HEK293 (cell line): ENCODE measurements at regions not wholly inside any gene's neighbourhood (a gene's known extent, or its start where the extent isn't known, plus 50 kb on each side); places are given as distances from the start of the nearest gene placed in this dataset.

ENCODE experiments used
- CTCF ChIA-PET: fragments of 350-600 bp; formaldehyde crosslinking; extraction: SDS; loops from one replicate; lab custom pipeline; 2021; ENCODE audit warnings: antibody characterized with exemption; lab: Yijun Ruan, JAX
- POLR2A ChIA-PET: fragments of 300-600 bp; formaldehyde crosslinking; extraction: SDS; loops from one replicate; lab custom pipeline; 2020; ENCODE audit warnings: antibody characterized with exemption, inconsistent platforms; lab: Yijun Ruan, JAX
- H3K27ac ChIP-seq: fragments of 200-500 bp; sonication (Bioruptor generic); 2 replicates; pipeline ENCODE4 v1.5.1; 2014; ENCODE audit warnings: low read depth, low read length, control low read depth, inconsistent platforms; ENCODE audit errors: extremely low read depth
- H3K36me3 ChIP-seq, 2 experiments: fragments of 200-500 bp in 1 of 2; sonication (Bioruptor generic) in 1 of 2; 1 replicate in 1 of 2; 2 replicates in 1 of 2; pipeline ENCODE4 v1.5.1; 2014 to 2017; ENCODE audit warnings: inconsistent platforms in 2 of 2, low read length in 2 of 2; ENCODE audit not compliant: control insufficient read depth in 2 of 2, insufficient read depth in 1 of 2
- H3K4me1 ChIP-seq: fragments of 200-500 bp; sonication (Bioruptor generic); 2 replicates; pipeline ENCODE4 v1.5.1; 2014; ENCODE audit warnings: mild to moderate bottlenecking, low read length, inconsistent platforms; ENCODE audit not compliant: control insufficient read depth, insufficient read depth
- H3K4me3 ChIP-seq: 2 replicates; pipeline ENCODE4 v1.5.1; 2011; ENCODE audit warnings: low read depth, mild to moderate bottlenecking, control low read depth, low read length, moderate library complexity
- H3K9me3 ChIP-seq: fragments of 200-500 bp; sonication (Bioruptor generic); 2 replicates; pipeline ENCODE4 v1.5.1; 2014; ENCODE audit warnings: low read depth, low read length, inconsistent platforms; ENCODE audit not compliant: control insufficient read depth, insufficient read depth
- EGR2 ChIP-seq: fragments of 450-650 bp; formaldehyde crosslinking; IDR thresholded peaks from 2 replicates; pipeline ENCODE4 v1.5.1; 2016; ENCODE audit warnings: low read depth, missing biosample characterization, missing genetic modification characterization
- SALL2 ChIP-seq: fragments of 450-650 bp; formaldehyde crosslinking; IDR thresholded peaks from 2 replicates; pipeline ENCODE4 v1.5.0; 2017; ENCODE audit warnings: missing biosample characterization, mild to moderate bottlenecking, missing genetic modification characterization, borderline replicate concordance
- SCRT1 ChIP-seq: fragments of 450-650 bp; formaldehyde crosslinking; IDR thresholded peaks from 2 replicates; pipeline ENCODE4 v1.5.1; 2016; ENCODE audit warnings: missing biosample characterization, missing genetic modification characterization, borderline replicate concordance
- TRIM28 ChIP-seq: IDR thresholded peaks from 2 replicates; pipeline ENCODE4 v1.6.1; 2011; ENCODE audit warnings: low read length, control low read depth, borderline replicate concordance
- ZBTB7A ChIP-seq: fragments of 450-650 bp; formaldehyde crosslinking; IDR thresholded peaks from 2 replicates; pipeline ENCODE4 v1.5.1; 2016; ENCODE audit warnings: low read depth, missing biosample characterization, missing genetic modification characterization
- ZFP41 ChIP-seq: fragments of 450-650 bp; formaldehyde crosslinking; IDR thresholded peaks from 2 replicates; pipeline ENCODE4 v1.5.1; 2016; ENCODE audit warnings: missing biosample characterization, missing genetic modification characterization, borderline replicate concordance
- ZNF133 ChIP-seq: fragments of 450-650 bp; formaldehyde crosslinking; IDR thresholded peaks from 2 replicates; pipeline ENCODE4 v1.5.1; 2016; ENCODE audit warnings: missing biosample characterization, missing genetic modification characterization
- ZNF138 ChIP-seq: fragments of 450-650 bp; formaldehyde crosslinking; IDR thresholded peaks from 2 replicates; pipeline ENCODE4 v1.5.1; 2016; ENCODE audit warnings: missing biosample characterization, missing genetic modification characterization, borderline replicate concordance
- ZNF184 ChIP-seq: fragments of 450-650 bp; IDR thresholded peaks from 2 replicates; pipeline ENCODE4 v1.5.1; 2018; ENCODE audit warnings: missing biosample characterization, mild to moderate bottlenecking, missing genetic modification characterization
- ZNF248 ChIP-seq: fragments of 450-650 bp; formaldehyde crosslinking; IDR thresholded peaks from 2 replicates; pipeline ENCODE4 v1.5.1; 2017; ENCODE audit warnings: missing biosample characterization, missing genetic modification characterization
- ZNF529 ChIP-seq: fragments of 450-650 bp; formaldehyde crosslinking; IDR thresholded peaks from 2 replicates; pipeline ENCODE4 v1.5.1; 2017; ENCODE audit warnings: missing genetic modification characterization, missing biosample characterization; ENCODE audit not compliant: insufficient replicate concordance
- ZNF623 ChIP-seq: fragments of 450-650 bp; formaldehyde crosslinking; IDR thresholded peaks from 2 replicates; pipeline ENCODE4 v1.5.1; 2016; ENCODE audit warnings: missing biosample characterization, missing genetic modification characterization
- ZNF664 ChIP-seq: fragments of 450-650 bp; formaldehyde crosslinking; IDR thresholded peaks from 2 replicates; pipeline ENCODE4 v1.5.1; 2016; ENCODE audit warnings: missing biosample characterization, missing genetic modification characterization
- ZNF768 ChIP-seq: fragments of 450-650 bp; formaldehyde crosslinking; IDR thresholded peaks from 2 replicates; pipeline ENCODE4 v1.5.1; 2018; ENCODE audit warnings: missing biosample characterization, mild to moderate bottlenecking, missing genetic modification characterization
- ZNF792 ChIP-seq: fragments of 450-650 bp; formaldehyde crosslinking; IDR thresholded peaks from 2 replicates; pipeline ENCODE4 v1.5.1; 2016; ENCODE audit warnings: missing biosample characterization, missing genetic modification characterization
- ZNF837 ChIP-seq: fragments of 450-650 bp; formaldehyde crosslinking; IDR thresholded peaks from 2 replicates; pipeline ENCODE4 v1.5.1; 2016; ENCODE audit warnings: missing biosample characterization, missing genetic modification characterization
- TF ChIP-seq, protein P1 (sequence below): fragments of 450-650 bp; IDR thresholded peaks from 2 replicates; pipeline ENCODE4 v1.5.1; 2018; ENCODE audit warnings: missing biosample characterization, missing genetic modification characterization
- TF ChIP-seq, protein P2 (sequence below): fragments of 450-650 bp; formaldehyde crosslinking; IDR thresholded peaks from 2 replicates; pipeline ENCODE4 v1.5.1; 2017; ENCODE audit warnings: missing biosample characterization, missing genetic modification characterization
- TF ChIP-seq, protein P3 (sequence below): fragments of 450-650 bp; formaldehyde crosslinking; IDR thresholded peaks from 2 replicates; pipeline ENCODE4 v1.5.0; 2017; ENCODE audit warnings: missing biosample characterization, missing genetic modification characterization, borderline replicate concordance
- TF ChIP-seq, protein P4 (sequence below): fragments of 450-650 bp; formaldehyde crosslinking; IDR thresholded peaks from 2 replicates; pipeline ENCODE4 v1.5.1; 2017; ENCODE audit warnings: missing biosample characterization, missing genetic modification characterization

DNA sequence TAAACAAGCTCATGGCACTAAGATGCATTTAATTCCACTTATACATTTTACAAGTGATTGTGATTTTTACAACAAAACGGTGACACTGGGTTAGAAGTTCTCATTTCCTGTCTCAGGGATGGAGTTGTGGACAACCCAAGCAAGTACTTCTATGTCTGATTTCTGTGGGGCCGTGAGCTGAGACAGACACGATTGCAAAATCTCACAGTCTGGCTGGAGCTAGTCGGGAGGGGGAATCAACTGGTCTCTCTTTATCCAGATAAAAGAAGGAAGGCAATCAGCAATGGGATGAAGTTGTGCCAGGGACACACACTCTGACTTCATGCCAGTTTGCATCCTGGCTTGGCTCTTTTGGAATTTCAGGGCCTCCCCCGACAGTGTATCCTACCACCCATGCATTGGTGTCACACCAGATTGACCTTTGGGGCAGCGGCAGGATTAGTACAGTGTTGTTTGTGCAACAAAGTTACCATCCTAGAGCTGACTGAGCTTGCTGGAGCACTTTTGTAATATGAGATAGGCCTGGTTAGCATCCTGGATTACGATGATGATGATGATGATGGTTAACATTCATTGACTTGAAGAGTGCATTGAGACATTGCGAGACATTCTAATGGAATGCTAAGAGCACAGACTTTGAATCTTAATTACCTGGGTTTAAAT is 98.8 kb downstream of the CTAGE1 start:
- ChIA-PET POLR2A (no interaction called here), CTCF (interaction anchor here (1.0 kb wide), 1 partner anchor 37 kb away, joined by 3 read pairs; no protein-coding TSS in a partner anchor)
- Histone ChIP-seq H3K4me3 (no peak overlapping the region), H3K4me1 (0 out of 2 replicates have a peak, but pooled peaks cover under 1% of the 10 kb centered on the region), H3K36me3 (no peaks in the 10 kb centered on the region), H3K27ac (no peak overlapping the region), H3K9me3 (no peaks in the 10 kb centered on the region)
- no peak for TF ChIP-seq ZNF837 (tag by site-specific recombination)
- TF ChIP-seq, protein P1, sequence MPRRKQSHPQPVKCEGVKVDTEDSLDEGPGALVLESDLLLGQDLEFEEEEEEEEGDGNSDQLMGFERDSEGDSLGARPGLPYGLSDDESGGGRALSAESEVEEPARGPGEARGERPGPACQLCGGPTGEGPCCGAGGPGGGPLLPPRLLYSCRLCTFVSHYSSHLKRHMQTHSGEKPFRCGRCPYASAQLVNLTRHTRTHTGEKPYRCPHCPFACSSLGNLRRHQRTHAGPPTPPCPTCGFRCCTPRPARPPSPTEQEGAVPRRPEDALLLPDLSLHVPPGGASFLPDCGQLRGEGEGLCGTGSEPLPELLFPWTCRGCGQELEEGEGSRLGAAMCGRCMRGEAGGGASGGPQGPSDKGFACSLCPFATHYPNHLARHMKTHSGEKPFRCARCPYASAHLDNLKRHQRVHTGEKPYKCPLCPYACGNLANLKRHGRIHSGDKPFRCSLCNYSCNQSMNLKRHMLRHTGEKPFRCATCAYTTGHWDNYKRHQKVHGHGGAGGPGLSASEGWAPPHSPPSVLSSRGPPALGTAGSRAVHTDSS: peak; percentile 73

DNA sequence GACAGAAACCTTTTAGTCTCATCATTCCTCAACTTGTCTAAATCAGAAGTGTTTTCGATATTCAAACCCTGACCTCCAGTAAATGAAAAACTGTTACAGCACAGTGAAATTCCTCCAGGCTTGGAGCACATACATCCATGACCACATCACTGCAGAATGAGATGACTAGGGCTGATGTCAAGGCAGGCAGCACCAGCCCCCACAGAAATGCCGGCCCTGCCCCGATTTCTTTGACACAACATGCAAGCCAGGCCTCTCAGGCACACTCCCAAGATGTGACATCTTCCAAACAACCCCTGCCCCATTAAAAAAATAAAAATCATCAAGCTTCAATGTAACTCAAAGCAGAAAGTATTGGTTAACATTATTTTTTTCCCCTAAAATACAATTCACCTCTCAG is 103.3 kb downstream of the CTAGE1 start:
- POLR2A ChIA-PET: no interaction called here

DNA sequence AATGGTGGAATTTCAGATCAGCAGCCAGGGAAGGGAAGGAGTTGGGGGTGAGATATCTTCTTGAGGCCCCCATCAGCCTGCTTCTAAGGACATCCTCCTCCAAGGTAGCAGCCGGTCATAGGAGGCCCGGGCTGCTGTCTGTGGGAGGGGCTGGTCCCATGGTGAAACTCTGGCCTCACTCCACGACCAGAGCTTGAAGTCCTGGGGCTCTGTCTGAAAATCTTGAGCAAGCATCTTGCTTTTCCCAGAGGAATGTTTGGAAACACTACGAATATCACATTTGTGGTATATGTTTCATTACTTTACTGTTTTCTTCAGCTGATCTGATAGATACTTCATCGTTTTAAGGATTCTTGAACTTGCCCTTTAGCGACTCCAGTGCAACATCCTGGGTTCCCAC is 103.7 kb downstream of the CTAGE1 start:
- POLR2A ChIA-PET: no interaction called here
- H3K4me3 ChIP-seq: no peak overlapping the region
- H3K36me3 ChIP-seq: no peaks in the 10 kb centered on the region
- no peaks in the 10 kb centered on the region for H3K9me3 ChIP-seq
- TF ChIP-seq, protein P1: no peak
- TF ChIP-seq, protein P2, sequence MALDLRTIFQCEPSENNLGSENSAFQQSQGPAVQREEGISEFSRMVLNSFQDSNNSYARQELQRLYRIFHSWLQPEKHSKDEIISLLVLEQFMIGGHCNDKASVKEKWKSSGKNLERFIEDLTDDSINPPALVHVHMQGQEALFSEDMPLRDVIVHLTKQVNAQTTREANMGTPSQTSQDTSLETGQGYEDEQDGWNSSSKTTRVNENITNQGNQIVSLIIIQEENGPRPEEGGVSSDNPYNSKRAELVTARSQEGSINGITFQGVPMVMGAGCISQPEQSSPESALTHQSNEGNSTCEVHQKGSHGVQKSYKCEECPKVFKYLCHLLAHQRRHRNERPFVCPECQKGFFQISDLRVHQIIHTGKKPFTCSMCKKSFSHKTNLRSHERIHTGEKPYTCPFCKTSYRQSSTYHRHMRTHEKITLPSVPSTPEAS (tag by site-specific recombination): no peak
- TF ChIP-seq ZNF138 (tag by site-specific recombination) (no peak), ZNF248 (tag by site-specific recombination) (no peak), ZNF133 (no peak), ZNF768 (tag by site-specific recombination) (no peak), ZFP41 (no peak)
- no peak overlapping the region for H3K27ac ChIP-seq
- CTCF ChIA-PET: no interaction called here
- no peaks in the 10 kb centered on the region for H3K4me1 ChIP-seq

More for the DNA sequence above, 103.3 kb downstream of the CTAGE1 start:
- no peak overlapping the region for H3K4me3 ChIP-seq
- no peaks in the 10 kb centered on the region for H3K36me3 ChIP-seq
- CTCF ChIA-PET: no interaction called here
- TF ChIP-seq ZNF664 (tag by site-specific recombination): no peak
- no peak for TF ChIP-seq ZNF792 (tag by site-specific recombination)
- TF ChIP-seq SCRT1: no peak
- no peak for TF ChIP-seq EGR2 (tag by site-specific recombination)
- TF ChIP-seq, all 188 proteins: peak for 0
- H3K27ac ChIP-seq: no peak overlapping the region
- H3K9me3 ChIP-seq: no peaks in the 10 kb centered on the region
- H3K4me1 ChIP-seq: no peaks in the 10 kb centered on the region

DNA sequence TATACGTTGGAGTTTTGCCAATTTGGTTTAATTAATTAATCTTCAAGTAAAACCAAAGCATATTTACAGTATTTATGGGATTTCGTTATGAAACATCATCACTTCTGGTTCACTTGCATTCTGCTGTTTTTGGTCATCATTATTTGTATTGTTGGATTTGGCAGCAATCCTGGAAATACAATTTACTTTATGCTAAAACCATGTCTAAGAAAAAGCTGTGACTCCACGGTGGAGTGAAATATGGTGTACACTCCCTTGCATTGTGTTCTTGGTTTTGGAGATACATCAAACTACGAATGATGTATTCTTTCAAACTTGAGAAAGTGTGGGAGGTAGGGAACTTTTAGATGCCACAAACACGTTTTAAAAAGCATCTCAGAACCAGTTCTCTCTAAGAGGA is 106.4 kb downstream of the CTAGE1 start:
- no peaks in the 10 kb centered on the region for H3K4me1 ChIP-seq
- no peak overlapping the region for H3K4me3 ChIP-seq
- H3K27ac ChIP-seq: no peak overlapping the region
- H3K36me3 ChIP-seq: no peaks in the 10 kb centered on the region
- no peaks in the 10 kb centered on the region for H3K9me3 ChIP-seq
- ChIA-PET CTCF (interaction anchor here (0.6 to 0.7 kb wide), 2 partner anchors 245 to 817 kb away, joined by 3 read pairs; no protein-coding TSS in a partner anchor), POLR2A (no interaction called here)
- TF ChIP-seq ZNF184: no peak
- no peak for TF ChIP-seq SCRT1
- TF ChIP-seq, protein P3, sequence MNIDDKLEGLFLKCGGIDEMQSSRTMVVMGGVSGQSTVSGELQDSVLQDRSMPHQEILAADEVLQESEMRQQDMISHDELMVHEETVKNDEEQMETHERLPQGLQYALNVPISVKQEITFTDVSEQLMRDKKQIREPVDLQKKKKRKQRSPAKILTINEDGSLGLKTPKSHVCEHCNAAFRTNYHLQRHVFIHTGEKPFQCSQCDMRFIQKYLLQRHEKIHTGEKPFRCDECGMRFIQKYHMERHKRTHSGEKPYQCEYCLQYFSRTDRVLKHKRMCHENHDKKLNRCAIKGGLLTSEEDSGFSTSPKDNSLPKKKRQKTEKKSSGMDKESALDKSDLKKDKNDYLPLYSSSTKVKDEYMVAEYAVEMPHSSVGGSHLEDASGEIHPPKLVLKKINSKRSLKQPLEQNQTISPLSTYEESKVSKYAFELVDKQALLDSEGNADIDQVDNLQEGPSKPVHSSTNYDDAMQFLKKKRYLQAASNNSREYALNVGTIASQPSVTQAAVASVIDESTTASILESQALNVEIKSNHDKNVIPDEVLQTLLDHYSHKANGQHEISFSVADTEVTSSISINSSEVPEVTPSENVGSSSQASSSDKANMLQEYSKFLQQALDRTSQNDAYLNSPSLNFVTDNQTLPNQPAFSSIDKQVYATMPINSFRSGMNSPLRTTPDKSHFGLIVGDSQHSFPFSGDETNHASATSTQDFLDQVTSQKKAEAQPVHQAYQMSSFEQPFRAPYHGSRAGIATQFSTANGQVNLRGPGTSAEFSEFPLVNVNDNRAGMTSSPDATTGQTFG (tag by site-specific recombination): no peak
- no peak for TF ChIP-seq ZNF623
- TF ChIP-seq ZBTB7A (tag by site-specific recombination): no peak
- TF ChIP-seq SALL2 (tag by site-specific recombination): no peak
- TF ChIP-seq TRIM28: no peak
- TF ChIP-seq ZNF529 (tag by site-specific recombination): no peak
- TF ChIP-seq, protein P4, sequence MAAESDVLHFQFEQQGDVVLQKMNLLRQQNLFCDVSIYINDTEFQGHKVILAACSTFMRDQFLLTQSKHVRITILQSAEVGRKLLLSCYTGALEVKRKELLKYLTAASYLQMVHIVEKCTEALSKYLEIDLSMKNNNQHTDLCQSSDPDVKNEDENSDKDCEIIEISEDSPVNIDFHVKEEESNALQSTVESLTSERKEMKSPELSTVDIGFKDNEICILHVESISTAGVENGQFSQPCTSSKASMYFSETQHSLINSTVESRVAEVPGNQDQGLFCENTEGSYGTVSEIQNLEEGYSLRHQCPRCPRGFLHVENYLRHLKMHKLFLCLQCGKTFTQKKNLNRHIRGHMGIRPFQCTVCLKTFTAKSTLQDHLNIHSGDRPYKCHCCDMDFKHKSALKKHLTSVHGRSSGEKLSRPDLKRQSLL (tag by site-specific recombination): no peak
